ENCODE measurements at regions not wholly inside any gene's neighbourhood (a gene's known extent, or its start where the extent isn't known, plus 50 kb on each side); places are given as distances from the start of the nearest gene placed in this dataset.
"Not testable (repeated sequence)": the region's sequence is repeated elsewhere in the genome, so short reads cannot be mapped to it uniquely, and the experiment has no call there.

- DNase-seq (ENCODE audit: low read depth, low spot score), result no peak
Observed at GRCh38 chr16:65846210-65846602, 520.3 kb upstream of the CDH5 start.

- DNase-seq (ENCODE audit: low read depth, low spot score), result peak; percentile 36
Observed at GRCh38 chr16:65845466-65846209, 520.9 kb upstream of the CDH5 start.

GRCh38 chr16:65843941-65844340, 522.5 kb upstream of the CDH5 start:
- DNase-seq (ENCODE audit: low read depth, low spot score), result no peak

DNA sequence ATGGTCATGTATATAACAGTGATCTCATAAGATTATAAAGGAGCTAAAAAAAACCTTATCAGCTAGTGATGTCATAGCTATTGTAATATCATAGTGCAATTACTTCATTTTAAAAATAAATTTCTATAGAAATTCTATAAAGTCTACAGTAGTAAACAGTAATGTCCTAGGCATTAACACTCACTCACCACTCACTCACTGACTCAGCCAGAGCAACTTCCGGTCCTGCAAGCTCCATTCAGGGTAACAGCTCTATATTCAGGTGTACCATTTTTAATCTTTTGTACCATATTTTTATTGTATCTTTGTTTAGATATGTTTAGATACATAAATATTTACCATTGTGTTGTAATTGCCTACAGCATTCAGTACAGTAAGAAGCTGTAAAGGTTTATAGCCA, 524.4 kb upstream of the CDH5 start:
- DNase-seq (ENCODE audit: low read depth, low spot score), result no peak

DNA sequence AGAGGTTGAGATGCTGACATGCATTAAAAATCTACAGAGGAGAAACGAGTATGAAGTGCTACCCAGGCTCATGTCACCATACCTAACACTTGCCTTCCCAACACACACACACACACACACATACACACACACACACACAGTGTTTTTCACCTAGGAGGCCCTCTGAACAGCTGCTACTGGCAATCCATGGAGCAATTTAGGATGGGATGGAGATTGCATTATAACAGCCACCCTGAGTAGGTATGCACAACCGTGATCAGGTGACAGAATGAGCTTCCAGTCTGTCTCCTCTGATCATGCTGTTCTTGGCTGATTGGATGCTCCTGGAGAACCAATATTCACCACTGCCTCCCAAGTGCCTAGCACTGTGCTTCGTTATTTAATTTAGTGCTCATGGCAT, 528.5 kb upstream of the CDH5 start:
- DNase-seq (ENCODE audit: low read depth, low spot score), result no peak

GRCh38 chr16:65837464-65837863, 529.0 kb upstream of the CDH5 start:
- DNase-seq (ENCODE audit: low read depth, low spot score), result no peak

- DNase-seq (ENCODE audit: low read depth, low spot score), result no peak
Observed at GRCh38 chr16:65834688-65835087, 531.8 kb upstream of the CDH5 start.

GRCh38 chr16:65833171-65833871, 533.2 kb upstream of the CDH5 start:
- DNase-seq (ENCODE audit: low read depth, low spot score), result no peak

DNA sequence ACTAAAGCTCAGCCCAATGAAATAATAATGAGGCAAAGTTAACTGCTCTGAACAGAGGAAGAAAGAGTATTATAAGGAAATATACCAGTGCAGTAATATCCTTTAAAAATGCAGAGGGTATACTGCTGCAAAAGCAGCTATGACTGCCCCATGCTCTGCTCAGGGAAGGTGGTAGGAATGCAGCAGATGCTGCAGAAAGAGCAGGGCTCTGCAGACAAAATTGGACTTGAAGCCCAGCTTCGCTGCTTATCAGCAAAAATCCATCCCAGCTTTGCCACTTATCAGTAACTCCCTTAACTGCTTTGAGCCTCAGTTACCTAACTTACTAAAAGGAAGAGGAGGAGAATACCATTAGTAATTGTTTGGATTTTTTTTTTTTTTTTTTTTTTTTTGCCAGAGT, 533.8 kb upstream of the CDH5 start:
- no peak for DNase-seq (ENCODE audit: low read depth, low spot score)

DNA sequence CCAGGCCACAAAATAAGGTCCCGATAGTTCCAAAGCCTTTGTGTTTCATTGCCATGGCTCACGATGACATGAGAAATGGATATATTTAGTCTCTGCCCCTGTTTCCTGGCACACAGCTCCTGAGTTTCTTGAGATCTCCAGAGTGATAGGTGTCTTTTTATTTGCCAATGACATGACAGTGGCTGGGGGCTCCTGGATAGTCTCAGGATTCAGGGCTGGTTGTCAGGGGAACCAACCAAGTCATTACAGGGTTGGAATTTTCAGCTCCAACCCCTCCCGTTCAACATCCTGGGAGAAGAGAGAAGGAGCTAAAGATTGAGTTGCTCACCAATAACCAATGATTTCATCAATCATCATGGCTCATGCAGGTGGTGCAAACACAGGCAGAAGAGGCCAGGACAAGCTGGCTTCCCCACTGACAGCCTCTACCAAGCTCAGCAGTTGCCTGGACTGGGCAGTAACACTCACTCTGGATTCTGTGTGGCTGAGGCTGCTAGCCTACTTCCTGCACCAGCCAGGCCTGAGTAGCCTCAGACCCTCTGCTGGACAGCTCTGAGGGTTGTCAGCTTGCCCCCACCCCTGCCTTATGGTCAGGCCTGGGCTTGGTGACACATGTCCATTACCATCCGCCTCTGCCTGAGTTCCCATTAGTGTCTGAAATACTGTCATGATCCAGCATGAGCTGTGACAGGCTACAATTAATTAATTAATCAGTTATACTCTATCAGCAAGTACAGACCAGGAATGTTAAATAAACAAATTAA, 534.4 kb upstream of the CDH5 start:
- DNase-seq (ENCODE audit: low read depth, low spot score), result peak; percentile 30

GRCh38 chr16:65829076-65829475, 537.4 kb upstream of the CDH5 start:
- no peak for DNase-seq (ENCODE audit: low read depth, low spot score)

GRCh38 chr16:65828296-65828695, 538.2 kb upstream of the CDH5 start:
- DNase-seq (ENCODE audit: low read depth, low spot score), result no peak

DNA sequence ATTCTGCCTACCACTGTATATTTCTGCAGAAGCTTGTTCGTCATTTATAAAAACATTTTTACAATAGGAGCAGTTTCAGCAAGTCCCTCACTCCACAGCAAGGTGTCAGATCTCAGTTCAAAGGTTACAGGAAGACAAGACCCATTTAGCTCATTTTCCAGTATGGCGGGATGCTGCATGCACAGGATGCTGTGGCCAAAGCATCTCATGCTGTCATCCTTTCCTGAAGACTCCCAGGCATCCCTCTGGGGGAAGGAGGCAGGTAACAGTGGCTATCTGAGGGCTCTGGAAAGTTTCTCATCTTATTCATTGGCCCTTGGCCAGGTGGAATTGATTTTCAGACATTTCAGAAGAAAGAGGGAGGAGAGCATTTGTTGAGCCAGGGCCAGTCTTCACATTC, 539.3 kb upstream of the CDH5 start:
- no peak for DNase-seq (ENCODE audit: low read depth, low spot score)

DNA sequence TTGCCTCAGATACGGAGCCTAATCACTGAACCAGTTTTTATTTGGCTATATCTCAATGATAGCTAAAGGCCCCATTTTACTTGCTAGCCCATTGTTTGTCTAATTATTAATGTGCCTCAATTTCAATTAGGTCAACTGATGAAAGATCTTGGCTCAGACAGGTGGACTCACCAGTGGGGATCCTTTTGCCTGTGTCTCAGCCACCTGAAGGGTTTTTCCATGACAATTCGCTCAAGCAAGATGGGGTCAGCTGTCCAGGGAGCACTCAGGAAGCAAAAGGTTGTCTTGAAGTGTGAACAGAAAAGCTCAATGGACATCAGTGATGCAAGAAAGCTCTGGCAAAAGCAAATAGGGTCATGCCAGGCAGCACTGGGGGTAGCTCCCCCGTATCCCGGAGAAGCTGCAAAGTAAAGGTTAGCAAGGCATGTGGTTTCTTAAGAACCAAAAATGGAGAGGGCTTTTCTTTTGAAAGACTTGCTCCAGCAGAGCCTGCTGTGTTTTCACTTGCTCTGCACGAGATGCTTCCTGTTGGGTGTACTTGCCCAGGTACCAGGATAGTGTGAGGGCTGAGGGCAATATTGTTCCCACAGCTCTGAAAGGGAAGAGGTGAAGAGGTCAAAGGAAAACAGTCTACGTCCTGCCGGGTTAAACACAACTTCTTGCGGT, 541.2 kb upstream of the CDH5 start:
- no peak for DNase-seq (ENCODE audit: low read depth, low spot score)

DNA sequence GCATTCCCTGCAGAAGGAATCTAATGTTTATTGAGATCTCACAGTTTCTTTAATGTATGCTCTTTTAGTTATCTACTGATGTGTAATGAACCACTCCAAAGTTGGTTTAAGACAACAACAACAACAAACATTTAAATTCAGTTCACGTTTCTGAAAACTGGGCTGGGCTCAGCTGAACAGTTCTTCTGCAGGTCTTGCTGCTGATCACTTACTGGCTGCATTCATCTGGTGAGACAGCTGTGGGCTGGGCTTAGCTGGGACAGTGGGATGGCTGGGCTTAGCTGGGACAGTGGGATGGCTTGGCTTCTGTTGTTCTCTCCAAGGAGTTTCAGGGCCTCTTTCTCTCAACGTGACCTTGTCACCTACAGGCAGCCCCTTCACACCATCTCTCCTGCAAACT, 544.3 kb upstream of the CDH5 start:
- DNase-seq (ENCODE audit: low read depth, low spot score), result no peak

DNA sequence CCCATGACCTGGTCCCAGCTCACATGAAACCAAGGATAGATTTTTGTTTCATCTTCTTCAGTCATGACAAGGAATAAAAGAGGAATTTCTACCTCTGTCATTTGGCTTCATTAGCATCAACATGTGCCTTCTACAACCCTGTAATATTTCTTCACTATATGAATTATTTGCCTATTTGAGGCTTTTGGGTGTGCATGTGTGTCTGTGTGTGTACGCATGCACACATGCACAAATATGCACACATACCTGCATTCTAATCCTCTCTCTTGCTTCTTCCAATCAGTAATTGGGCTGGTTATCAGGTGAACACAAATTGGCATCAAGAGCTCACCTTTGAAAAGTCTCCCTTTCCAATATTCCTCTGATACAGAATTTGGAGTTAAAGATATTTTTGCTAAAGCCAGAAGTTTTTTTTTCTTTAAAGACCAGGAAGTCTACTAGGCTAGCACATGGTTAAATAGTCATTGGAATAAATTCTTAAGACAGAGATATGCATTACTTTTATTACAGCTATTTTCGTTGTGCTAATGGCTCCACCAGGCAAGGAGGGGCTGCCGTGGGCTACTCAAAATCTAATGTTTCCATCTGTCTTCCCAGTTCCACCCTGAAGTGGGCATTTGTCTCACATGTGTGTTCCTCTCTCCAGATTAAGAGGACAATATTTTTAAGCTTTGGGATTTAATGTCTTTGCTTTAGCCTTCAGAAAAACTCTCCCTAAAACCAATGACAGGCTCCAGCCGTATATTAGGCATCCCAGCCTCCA, 547.2 kb upstream of the CDH5 start:
- no peak for DNase-seq (ENCODE audit: low read depth, low spot score)

DNA sequence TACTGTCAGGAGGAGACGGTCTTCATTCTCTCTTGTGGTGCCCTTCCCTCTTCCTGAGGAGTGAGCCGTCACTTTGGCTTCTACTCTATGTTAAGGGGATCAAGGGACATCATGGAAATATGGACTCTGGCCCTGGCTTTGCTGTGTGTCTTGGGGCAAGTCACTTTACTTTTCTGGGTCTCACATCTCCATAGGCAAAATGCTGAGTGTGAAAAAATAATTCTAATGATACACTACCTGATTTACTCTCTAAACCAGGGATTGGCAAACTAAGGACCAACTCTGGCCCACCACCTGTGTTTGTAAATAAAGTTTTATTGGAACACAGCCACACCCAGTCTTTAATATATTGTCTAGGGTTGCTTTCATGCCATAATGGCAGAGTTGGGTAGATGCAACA, 548.7 kb upstream of the CDH5 start:
- DNase-seq (ENCODE audit: low read depth, low spot score), result no peak

DNA sequence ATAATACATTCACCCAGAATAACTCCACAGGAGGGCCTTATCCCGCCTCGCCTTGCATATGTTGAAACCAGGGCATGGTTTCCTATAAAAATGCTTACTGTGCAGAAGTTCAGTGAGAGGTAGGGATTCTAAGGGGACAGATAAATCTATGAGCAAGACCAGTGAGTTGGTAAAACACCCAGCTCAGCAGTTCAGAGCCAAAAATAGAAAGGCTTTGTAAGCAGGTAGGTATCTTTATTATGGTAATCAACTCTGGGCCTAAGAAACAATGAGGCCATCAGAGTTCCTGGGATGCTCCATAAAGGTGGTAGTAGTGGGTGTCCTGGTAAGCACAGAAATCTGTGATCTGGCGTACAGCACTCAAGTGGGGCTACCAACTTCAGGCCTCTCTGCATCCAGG, 549.4 kb upstream of the CDH5 start:
- peak; percentile 26 for DNase-seq (ENCODE audit: low read depth, low spot score)

GRCh38 chr16:65816556-65816955, 549.9 kb upstream of the CDH5 start:
- DNase-seq (ENCODE audit: low read depth, low spot score), result no peak

- DNase-seq (ENCODE audit: low read depth, low spot score), result no peak
Observed at GRCh38 chr16:65815707-65816106, 550.8 kb upstream of the CDH5 start.

DNA sequence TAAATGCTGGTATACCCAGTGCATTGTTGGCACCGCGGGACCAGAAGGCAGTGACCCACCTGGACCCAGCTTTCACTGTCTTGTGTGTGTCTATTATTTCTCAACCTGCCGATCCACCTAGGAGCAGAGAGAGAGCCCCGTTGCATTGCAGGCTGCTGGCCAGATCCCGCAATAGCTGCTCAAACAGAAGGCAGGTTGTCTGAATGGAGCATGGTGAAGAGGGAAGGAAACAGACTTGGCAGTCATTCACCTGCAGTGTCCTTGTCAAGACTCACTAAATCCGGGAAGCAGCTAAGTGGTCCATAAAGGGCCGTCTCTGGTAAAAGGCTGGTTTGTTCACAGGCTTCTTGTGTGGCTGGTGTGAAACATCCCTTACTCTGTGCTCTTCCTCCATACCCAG, 552.6 kb upstream of the CDH5 start:
- DNase-seq (ENCODE audit: low read depth, low spot score), result not testable (repeated sequence)

Data from ELF-1 (cell line).